Activated naive CD4-positive, alpha-beta T cell treated with anti-CD3 and anti-CD28 coated beads, Interleukin-2, amount 10 ng/mL, durations not matched to agents 7 days and 5 days (primary cell): ENCODE measurements at regions not wholly inside any gene's neighbourhood (a gene's known extent, or its start where the extent isn't known, plus 50 kb on each side); places are given as distances from the start of the nearest gene placed in this dataset.

ENCODE experiments used
- CTCF ChIA-PET: fragments of 350-600 bp; sonication (Branson Sonifier 250); formaldehyde crosslinking; loops from one replicate; lab custom pipeline; 2021; ENCODE audit warnings: antibody characterized with exemption; lab: Charles Lee
- DNase-seq: peaks from one replicate; pipeline ENCODE4 v3.0.0-alpha.2; 2020
- H3K27ac Mint-ChIP-seq: one replicate; pipeline ENCODE4 v1.8.0; 2021; ENCODE audit warnings: mild to moderate bottlenecking, moderate library complexity, mixed read lengths
- H3K27me3 Mint-ChIP-seq: one replicate; pipeline ENCODE4 v1.8.0; 2021; ENCODE audit warnings: mild to moderate bottlenecking, mixed read lengths
- H3K36me3 Mint-ChIP-seq: one replicate; pipeline ENCODE4 v1.8.0; 2021; ENCODE audit warnings: mixed read lengths
- H3K4me1 Mint-ChIP-seq: one replicate; pipeline ENCODE4 v1.8.0; 2021; ENCODE audit warnings: mixed read lengths
- H3K4me3 Mint-ChIP-seq: one replicate; pipeline ENCODE4 v1.8.0; 2021; ENCODE audit warnings: mild to moderate bottlenecking, moderate library complexity, mixed read lengths
- H3K9me3 Mint-ChIP-seq: one replicate; pipeline ENCODE4 v1.8.0; 2021; ENCODE audit warnings: mixed read lengths

DNA sequence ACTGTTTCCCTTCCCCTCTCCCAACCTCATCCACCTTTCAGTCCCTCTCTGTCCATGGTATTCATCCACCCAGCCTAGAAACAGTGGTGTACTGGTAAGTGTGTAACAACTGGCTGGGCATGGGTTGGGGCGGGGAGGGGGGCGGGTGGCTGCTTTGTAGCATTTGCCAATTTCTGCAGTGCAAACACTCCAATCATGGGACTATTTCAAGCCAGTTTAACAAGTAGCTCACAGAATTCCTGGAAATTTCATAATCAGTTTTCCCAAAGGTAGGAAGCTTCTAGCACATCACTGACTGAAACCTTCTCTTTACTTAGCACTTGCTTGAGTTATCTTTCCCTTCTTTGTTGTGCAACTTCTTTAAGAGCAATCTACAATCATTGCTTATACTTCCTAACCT is 100.8 kb upstream of the WASF3 start:
- Mint-ChIP-seq H3K36me3 (no peaks in the 10 kb centered on the region), H3K27ac (no peak overlapping the region), H3K9me3 (no peaks in the 10 kb centered on the region), H3K4me1 (no peaks in the 10 kb centered on the region), H3K27me3 (peaks cover 10% of the 10 kb centered on the region), H3K4me3 (no peak overlapping the region)
- CTCF ChIA-PET, result no interaction called here
- DNase-seq, result no peak

DNA sequence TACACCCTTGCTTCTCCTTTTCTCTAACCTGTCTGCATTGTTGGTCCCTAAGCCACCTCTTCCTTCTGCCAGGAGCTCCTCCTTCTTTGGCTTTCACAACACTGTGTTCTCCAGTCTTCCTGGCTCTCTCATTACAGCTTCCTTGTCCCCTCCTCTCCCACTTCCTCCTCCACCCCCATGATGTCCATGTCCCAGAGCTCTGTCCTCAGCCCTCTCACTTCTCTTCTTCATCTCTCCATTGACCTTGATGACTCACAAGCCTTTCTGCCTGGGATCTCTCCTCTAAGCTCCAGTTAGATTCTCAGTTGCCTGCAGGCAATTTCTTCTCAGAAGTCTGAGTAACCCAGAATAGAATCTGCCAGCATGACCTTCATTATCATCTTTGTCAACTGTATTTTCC is 100.3 kb upstream of the WASF3 start:
- no peaks in the 10 kb centered on the region for H3K9me3 Mint-ChIP-seq
- CTCF ChIA-PET, result no interaction called here
- peaks cover 12% of the 10 kb centered on the region for H3K27me3 Mint-ChIP-seq
- no peak overlapping the region for H3K4me3 Mint-ChIP-seq
- no peak for DNase-seq
- no peak overlapping the region for H3K27ac Mint-ChIP-seq
- no peaks in the 10 kb centered on the region for H3K4me1 Mint-ChIP-seq
- no peaks in the 10 kb centered on the region for H3K36me3 Mint-ChIP-seq

DNA sequence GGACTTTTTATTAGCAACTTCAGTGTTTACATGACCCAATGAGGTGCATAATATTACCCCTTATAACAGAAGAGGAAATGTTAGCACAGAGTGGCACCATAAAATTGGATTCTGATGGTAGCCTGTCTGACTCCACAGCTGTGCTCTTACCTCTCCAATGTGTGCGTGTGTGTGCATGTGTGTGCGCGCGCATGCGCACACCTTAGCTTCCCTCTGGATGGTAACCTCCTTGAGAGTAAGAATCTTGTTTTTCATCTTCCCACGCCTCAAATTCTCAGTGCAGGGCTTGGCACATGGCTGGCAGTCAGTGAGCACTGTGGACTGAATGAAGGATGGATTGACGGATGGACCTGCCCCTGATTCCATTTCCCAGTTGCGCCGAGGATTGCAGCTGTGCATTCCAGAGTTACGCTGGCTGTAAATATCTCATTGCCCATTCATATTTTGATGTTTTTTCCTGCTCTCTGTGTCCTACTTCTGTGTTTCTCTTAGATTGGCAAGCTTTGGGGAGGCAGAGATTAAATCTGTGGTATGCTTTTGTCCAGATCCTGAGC is 99.2 kb upstream of the WASF3 start:
- no peaks in the 10 kb centered on the region for H3K4me1 Mint-ChIP-seq
- no peaks in the 10 kb centered on the region for H3K9me3 Mint-ChIP-seq
- CTCF ChIA-PET, result no interaction called here
- DNase-seq, result no peak
- H3K27me3 Mint-ChIP-seq, result peaks cover 9% of the 10 kb centered on the region
- no peak overlapping the region for H3K27ac Mint-ChIP-seq
- H3K36me3 Mint-ChIP-seq, result no peaks in the 10 kb centered on the region
- H3K4me3 Mint-ChIP-seq, result no peak overlapping the region

DNA sequence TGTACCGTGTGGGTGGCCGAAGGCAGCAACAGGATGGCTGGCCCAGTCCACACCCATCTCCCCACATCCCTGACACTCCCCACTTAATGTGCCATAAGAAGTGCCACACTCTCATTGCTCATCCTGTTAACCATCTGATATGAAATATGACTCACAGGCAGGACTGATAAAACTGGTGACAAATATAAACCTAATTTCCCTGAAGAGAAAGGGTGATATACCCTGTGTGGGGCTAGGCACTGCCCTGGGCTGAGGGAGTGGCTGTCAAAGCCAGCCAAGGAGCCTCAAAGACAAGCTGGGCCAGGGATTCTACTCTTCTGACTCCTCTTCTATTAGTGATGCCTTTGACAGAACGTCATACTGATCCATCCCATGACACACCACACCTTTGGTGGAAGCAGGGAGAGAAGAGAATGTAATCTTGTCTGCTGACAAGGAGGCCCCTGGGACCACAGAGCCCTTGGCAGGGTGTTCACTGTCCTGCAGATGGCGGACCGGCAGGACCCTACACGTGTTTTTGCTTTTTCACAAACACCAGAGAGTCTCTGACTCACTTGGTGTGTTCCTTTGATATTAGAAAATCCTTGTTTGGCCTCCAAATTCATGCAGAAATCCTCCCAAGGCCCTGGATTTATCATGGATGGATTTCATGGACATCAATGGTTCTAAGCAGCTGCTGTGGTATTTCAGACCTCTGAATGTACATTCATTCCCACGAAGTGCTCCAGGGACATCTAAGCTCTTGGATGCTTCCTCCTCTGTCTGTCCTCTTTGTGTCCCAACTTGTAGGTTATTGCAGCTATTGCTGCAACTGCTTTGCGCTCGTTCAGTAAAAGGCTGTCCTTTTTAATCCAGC is 98.0 kb upstream of the WASF3 start:
- Mint-ChIP-seq H3K9me3 (no peaks in the 10 kb centered on the region), H3K4me1 (no peaks in the 10 kb centered on the region), H3K4me3 (no peak overlapping the region), H3K36me3 (no peaks in the 10 kb centered on the region), H3K27ac (no peak overlapping the region), H3K27me3 (peaks cover 18% of the 10 kb centered on the region)
- CTCF ChIA-PET, result interaction anchor here (1.0 kb wide), 1 partner anchor 22 kb away, joined by 3 read pairs; no protein-coding TSS in a partner anchor
- DNase-seq, result no peak

DNA sequence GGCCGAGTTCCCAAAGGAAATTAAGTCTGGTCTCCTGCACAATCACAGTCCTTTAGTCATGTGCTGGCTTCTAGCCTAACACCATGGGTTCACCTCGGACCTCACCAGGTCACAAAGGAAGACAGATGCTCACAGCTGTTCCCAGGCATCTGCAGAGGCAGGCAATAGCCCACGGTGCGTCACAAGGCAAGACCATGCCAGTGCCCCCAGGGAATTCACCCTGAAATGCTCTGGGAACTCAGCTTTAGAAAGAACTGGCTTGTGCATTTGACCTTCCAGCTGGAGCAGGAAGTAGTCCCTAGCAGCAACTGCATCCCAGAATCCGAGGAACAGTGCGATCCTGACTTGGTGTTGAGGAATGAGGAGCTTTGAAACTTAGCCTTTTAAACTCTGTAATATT is 96.8 kb upstream of the WASF3 start:
- CTCF ChIA-PET, result no interaction called here

DNA sequence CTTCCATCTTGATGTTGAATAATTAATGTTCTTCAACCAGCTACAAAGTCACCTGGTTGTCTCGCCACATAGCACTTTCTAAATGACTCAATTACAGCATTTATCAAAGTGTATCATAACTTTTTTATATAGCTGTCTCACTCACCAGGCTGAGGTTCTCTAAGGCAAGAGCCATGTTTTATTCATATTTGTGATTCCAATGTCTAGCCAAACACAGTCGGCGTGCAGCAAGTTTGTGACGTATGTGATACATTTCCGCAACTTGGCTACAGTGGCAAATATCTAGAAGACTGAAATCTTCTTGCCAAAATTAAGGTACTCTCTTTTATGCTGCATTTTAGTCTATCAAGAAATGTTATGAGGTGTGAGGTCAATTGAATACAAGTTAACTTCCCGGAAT is 94.2 kb upstream of the WASF3 start:
- Mint-ChIP-seq H3K27ac (no peak overlapping the region), H3K4me3 (no peak overlapping the region), H3K27me3 (peaks cover 21% of the 10 kb centered on the region), H3K36me3 (no peaks in the 10 kb centered on the region), H3K4me1 (no peaks in the 10 kb centered on the region), H3K9me3 (no peaks in the 10 kb centered on the region)
- DNase-seq, result no peak
- CTCF ChIA-PET, result interaction anchor here (1.3 kb wide), 1 partner anchor 235 kb away, joined by 3 read pairs; no protein-coding TSS in a partner anchor

More for the DNA sequence above, 96.8 kb upstream of the WASF3 start:
- Mint-ChIP-seq H3K9me3 (no peaks in the 10 kb centered on the region), H3K36me3 (no peaks in the 10 kb centered on the region), H3K4me3 (no peak overlapping the region), H3K4me1 (no peaks in the 10 kb centered on the region), H3K27me3 (peaks cover 26% of the 10 kb centered on the region), H3K27ac (no peak overlapping the region)
- DNase-seq, result no peak

DNA sequence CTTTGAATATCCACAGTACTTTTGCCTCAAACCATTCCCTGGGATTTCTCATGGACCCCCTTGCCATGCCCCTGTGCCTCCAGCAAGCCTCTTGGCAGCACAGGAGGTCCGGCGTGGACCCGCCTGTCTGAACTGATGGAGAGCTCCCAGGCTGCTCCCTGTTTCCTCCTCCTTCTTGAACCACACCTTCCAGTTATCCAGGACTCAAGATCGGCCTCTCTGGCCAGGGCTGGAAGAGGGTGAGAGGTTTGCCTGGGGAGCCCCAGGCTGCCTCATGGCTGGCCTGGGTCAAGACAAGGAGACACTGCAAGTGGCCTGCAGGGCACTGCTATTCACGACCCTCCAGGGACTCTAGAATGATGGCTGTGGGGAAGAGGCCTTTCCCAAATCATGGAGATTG is 93.6 kb upstream of the WASF3 start:
- no peak for DNase-seq
- Mint-ChIP-seq H3K36me3 (no peaks in the 10 kb centered on the region), H3K4me1 (no peaks in the 10 kb centered on the region), H3K9me3 (no peaks in the 10 kb centered on the region), H3K27ac (no peak overlapping the region), H3K27me3 (peaks cover 21% of the 10 kb centered on the region), H3K4me3 (no peak overlapping the region)
- CTCF ChIA-PET, result interaction anchor here (1.3 kb wide), 1 partner anchor 235 kb away, joined by 3 read pairs; no protein-coding TSS in a partner anchor

DNA sequence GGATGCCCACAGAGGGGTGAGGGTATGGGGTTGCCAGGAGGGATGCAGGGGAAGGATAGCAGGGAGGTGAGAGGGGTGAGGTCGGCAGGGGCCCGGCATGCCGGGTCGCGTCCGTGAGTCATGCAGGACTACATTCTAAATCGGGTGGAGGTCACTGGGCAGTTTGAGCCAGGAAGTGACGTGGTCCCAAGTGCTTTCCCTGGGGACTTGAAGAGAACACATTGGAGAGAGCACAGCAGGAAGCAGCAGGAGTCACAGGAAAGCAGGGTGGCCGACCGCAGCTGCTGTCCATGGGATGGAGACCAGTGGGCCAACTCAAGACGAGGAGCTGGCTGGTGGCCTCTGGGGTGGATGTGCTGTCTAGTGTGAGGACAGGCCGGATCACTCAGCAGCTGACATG is 92.0 kb upstream of the WASF3 start:
- H3K27me3 Mint-ChIP-seq, result peaks cover 21% of the 10 kb centered on the region
- CTCF ChIA-PET, result no interaction called here
- H3K27ac Mint-ChIP-seq, result no peak overlapping the region
- H3K4me1 Mint-ChIP-seq, result no peaks in the 10 kb centered on the region
- H3K4me3 Mint-ChIP-seq, result no peak overlapping the region
- H3K9me3 Mint-ChIP-seq, result no peaks in the 10 kb centered on the region
- DNase-seq, result no peak
- no peaks in the 10 kb centered on the region for H3K36me3 Mint-ChIP-seq

DNA sequence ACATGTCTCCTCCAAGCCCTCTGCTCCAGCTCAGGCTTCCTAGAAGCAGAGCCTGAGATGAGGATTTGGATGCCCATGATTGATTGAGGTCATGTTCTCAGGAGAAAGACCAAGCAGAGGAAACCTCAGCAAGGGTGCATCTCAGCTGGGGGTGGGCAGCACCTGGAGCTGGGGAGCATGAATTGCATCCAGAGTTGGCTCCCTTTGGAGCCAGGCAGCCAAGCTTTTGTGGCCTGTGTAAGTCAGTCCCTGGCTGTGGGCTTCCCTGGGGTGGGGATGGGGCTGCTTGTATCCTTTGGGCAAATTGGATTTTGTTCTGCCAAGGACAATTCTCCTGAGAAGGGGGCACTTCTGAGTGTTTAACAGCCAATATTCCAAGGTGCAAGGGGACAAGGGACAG is 91.5 kb upstream of the WASF3 start:
- Mint-ChIP-seq H3K9me3 (no peaks in the 10 kb centered on the region), H3K4me3 (no peak overlapping the region), H3K36me3 (no peaks in the 10 kb centered on the region), H3K4me1 (no peaks in the 10 kb centered on the region), H3K27ac (no peak overlapping the region), H3K27me3 (peaks cover 21% of the 10 kb centered on the region)
- CTCF ChIA-PET, result no interaction called here
- no peak for DNase-seq

DNA sequence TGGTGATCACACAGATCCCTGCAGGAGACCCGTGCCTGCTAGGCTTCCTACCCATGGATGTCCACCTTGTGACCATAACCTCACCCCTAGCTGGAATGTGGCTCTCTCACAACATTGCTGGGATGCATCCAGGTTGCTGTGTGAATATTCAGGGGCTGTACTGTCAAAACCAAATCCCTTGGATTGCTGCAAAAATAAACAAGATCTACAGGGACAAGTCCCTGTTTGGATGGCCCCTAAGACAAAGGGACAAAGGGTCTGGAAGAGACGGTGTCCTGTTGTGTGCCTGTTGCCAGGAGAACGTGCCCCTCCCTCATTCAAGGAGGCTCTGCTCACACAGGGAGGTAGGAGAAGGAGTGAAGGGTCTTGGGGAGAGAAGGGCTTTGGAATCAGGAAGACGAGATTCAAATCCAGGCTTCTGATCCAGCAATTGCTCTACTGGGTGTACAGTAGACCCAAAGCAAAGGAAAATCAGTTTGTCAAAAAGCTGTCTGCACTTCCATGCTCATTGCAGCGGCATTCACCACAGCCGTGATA is 89.2 kb upstream of the WASF3 start:
- Mint-ChIP-seq H3K9me3 (no peaks in the 10 kb centered on the region), H3K36me3 (no peaks in the 10 kb centered on the region), H3K27ac (no peak overlapping the region), H3K4me3 (no peak overlapping the region), H3K4me1 (no peaks in the 10 kb centered on the region), H3K27me3 (peaks cover 21% of the 10 kb centered on the region)
- DNase-seq, result no peak
- CTCF ChIA-PET, result no interaction called here

DNA sequence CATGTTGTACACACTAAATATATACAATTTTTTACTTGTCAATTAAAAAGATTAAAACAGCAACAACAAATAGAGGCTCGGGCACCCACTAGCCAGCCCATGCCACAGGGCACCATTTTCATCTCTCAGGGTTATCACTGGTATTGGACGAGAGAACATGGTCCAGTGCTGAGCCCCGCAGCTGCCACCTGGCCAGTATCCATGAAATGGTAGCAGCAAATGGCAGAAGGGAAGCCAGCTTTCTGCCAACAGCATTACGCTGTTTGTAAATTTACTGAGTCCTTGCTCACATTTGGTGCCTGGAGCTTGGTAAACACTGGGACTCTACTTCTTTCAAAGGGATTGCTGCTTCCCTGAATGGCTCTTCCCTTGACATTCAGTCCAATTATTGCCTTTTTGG is 87.9 kb upstream of the WASF3 start:
- Mint-ChIP-seq H3K27me3 (peaks cover 11% of the 10 kb centered on the region), H3K9me3 (no peaks in the 10 kb centered on the region), H3K4me1 (no peaks in the 10 kb centered on the region), H3K4me3 (no peak overlapping the region), H3K27ac (no peak overlapping the region), H3K36me3 (no peaks in the 10 kb centered on the region)
- CTCF ChIA-PET, result no interaction called here
- no peak for DNase-seq

DNA sequence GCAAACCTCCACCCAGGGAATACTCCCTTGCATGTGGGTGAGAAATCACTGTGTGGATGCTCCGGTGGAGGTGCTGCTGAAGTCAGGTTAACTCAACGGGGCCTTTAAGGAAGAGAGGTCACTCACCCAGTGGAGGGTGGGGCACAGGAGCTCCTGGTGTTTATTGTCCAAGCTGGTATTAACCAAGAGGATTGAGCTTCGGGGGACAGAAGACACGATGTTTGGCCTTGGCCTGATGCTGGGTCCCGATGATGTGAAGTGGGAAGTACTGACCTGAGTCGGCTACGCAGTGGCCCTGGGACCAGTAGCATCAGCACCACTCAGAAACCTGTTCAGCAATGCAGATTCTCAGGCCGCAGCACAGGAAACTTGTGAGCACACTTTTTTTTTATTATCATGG is 85.7 kb upstream of the WASF3 start:
- H3K9me3 Mint-ChIP-seq, result no peaks in the 10 kb centered on the region
- DNase-seq, result no peak
- peaks cover 3% of the 10 kb centered on the region for H3K27me3 Mint-ChIP-seq
- CTCF ChIA-PET, result no interaction called here
- H3K36me3 Mint-ChIP-seq, result no peaks in the 10 kb centered on the region
- H3K27ac Mint-ChIP-seq, result no peak overlapping the region
- H3K4me3 Mint-ChIP-seq, result no peak overlapping the region
- H3K4me1 Mint-ChIP-seq, result peaks cover 8% of the 10 kb centered on the region

DNA sequence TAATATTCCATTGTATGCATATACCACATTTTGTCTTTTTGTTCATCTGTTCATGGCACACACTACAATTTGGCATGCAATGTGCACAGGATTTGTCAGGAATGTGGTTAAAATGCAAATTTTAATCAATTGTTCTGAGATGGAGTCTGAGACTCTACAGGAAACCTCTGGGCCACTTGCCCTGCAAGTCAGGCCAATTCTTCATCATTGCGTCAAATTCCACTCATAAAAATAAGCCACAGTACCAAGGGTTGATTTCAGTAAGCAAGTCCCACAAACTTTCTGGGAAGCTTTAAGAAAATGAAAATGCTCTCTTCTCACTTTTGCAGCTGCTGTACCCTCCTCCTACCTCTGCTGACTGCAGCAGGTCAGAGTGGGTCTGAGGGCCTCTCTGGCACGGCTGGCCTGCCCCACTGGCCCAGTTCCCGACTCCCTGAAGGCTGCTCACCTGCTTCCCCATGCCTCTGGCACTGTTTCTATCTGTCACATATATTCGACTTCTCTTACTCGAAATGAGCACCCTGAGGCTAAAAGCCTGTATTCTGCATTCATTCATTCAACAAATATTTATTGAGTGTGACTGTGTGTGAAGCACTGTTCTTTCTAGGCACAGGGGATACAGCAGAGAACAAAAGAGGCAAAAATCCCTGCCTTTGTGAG is 83.8 kb upstream of the WASF3 start:
- Mint-ChIP-seq H3K4me1 (peaks cover 11% of the 10 kb centered on the region), H3K9me3 (no peaks in the 10 kb centered on the region), H3K27ac (no peak overlapping the region), H3K4me3 (no peak overlapping the region), H3K36me3 (no peaks in the 10 kb centered on the region), H3K27me3 (peaks cover 3% of the 10 kb centered on the region)
- CTCF ChIA-PET, result no interaction called here
- no peak for DNase-seq

DNA sequence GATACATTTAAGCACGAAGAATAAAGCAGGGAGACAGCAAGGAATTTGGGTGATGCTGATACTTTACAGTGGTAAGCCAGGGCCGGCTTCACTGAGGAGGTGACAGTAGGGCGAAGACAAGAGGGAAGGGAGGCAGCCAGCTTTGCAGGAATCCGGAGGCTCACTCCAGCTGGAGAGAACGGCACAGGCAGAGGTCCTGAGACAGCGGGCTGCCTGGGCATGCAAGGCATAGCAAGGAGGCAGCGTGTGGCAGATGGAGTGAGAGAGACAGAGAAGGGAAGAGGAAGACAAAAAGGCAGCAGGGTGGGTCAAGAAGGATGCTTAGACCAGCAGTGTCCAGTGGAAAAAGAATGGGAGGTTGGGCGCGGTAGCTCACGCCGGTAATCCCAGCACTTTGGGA is 83.2 kb upstream of the WASF3 start:
- H3K4me1 Mint-ChIP-seq, result peaks cover 11% of the 10 kb centered on the region
- CTCF ChIA-PET, result no interaction called here
- no peak for DNase-seq
- H3K9me3 Mint-ChIP-seq, result no peaks in the 10 kb centered on the region
- peaks cover 3% of the 10 kb centered on the region for H3K27me3 Mint-ChIP-seq
- no peak overlapping the region for H3K27ac Mint-ChIP-seq
- H3K36me3 Mint-ChIP-seq, result no peaks in the 10 kb centered on the region
- no peak overlapping the region for H3K4me3 Mint-ChIP-seq
